MM.1S (cell line): ENCODE measurements at regions not wholly inside any gene's neighbourhood (a gene's known extent, or its start where the extent isn't known, plus 50 kb on each side); places are given as distances from the start of the nearest gene placed in this dataset.

Source experiments
- DNase-seq: peaks from one replicate; pipeline ENCODE4 v3.0.0-alpha.2; 2015
- H2AFZ ChIP-seq: fragments of 300-600 bp; sonication (generic); 2 replicates; pipeline ENCODE4 v1.6.0; 2016; ENCODE audit warnings: antibody characterized with exemption, low read length
- H3F3A ChIP-seq: fragments of 300-600 bp; sonication (generic); 2 replicates; pipeline ENCODE4 v1.6.1; 2016; ENCODE audit warnings: mild to moderate bottlenecking, antibody characterized with exemption, low read length, moderate library complexity, mixed read lengths; ENCODE audit not compliant: insufficient read depth
- H3K27ac ChIP-seq: fragments of 300-600 bp; sonication (generic); 2 replicates; pipeline ENCODE4 v1.5.1; 2016; ENCODE audit warnings: mild to moderate bottlenecking, low read length
- H3K27me3 ChIP-seq: fragments of 300-600 bp; sonication (generic); replicated peaks from 2 replicates; pipeline ENCODE4 v1.6.0; 2016; ENCODE audit warnings: low read length; ENCODE audit not compliant: insufficient read depth
- H3K36me3 ChIP-seq: fragments of 300-600 bp; sonication (generic); replicated peaks from 2 replicates; pipeline ENCODE4 v1.6.1; 2016; ENCODE audit warnings: mild to moderate bottlenecking, low read length, mixed read lengths; ENCODE audit not compliant: insufficient read depth
- H3K4me1 ChIP-seq: fragments of 300-600 bp; sonication (generic); 2 replicates; pipeline ENCODE4 v1.6.1; 2016; ENCODE audit warnings: low read length, mixed read lengths
- H3K4me2 ChIP-seq: fragments of 300-600 bp; sonication (generic); 2 replicates; pipeline ENCODE4 v1.6.0; 2016; ENCODE audit warnings: low read depth, low read length
- H3K4me3 ChIP-seq: fragments of 300-600 bp; sonication (generic); 2 replicates; pipeline ENCODE4 v1.5.1; 2016; ENCODE audit warnings: low read length, mixed read lengths
- H3K79me2 ChIP-seq: fragments of 300-600 bp; sonication (generic); 2 replicates; pipeline ENCODE4 v1.6.1; 2016; ENCODE audit warnings: mixed run types, low read length, mixed read lengths
- H3K9ac ChIP-seq: fragments of 300-600 bp; sonication (generic); 2 replicates; pipeline ENCODE4 v1.6.1; 2016; ENCODE audit warnings: low read length, mixed read lengths
- H3K9me2 ChIP-seq: fragments of 300-600 bp; sonication (generic); replicated peaks from 2 replicates; pipeline ENCODE4 v1.6.1; 2016; ENCODE audit warnings: mild to moderate bottlenecking, low read length, mixed read lengths; ENCODE audit not compliant: insufficient read depth
- H3K9me3 ChIP-seq: fragments of 300-600 bp; sonication (generic); replicated peaks from 2 replicates; pipeline ENCODE4 v1.6.1; 2016; ENCODE audit warnings: mild to moderate bottlenecking, low read length, mixed read lengths; ENCODE audit not compliant: insufficient read depth
- H4K20me1 ChIP-seq: fragments of 300-600 bp; sonication (generic); 2 replicates; pipeline ENCODE4 v1.6.1; 2016; ENCODE audit warnings: mild to moderate bottlenecking, low read length, moderate library complexity, mixed read lengths; ENCODE audit not compliant: insufficient read depth
- CTCF ChIP-seq: fragments of 300-600 bp; sonication (generic); IDR thresholded peaks from 2 replicates; pipeline ENCODE4 v1.5.1; 2016; ENCODE audit warnings: antibody characterized with exemption, low read length, mixed read lengths
- EZH2 ChIP-seq: fragments of 300-600 bp; sonication (generic); optimal IDR thresholded peaks from 2 replicates; pipeline ENCODE3; 2017; ENCODE audit warnings: low read depth, mild to moderate bottlenecking, antibody characterized with exemption, low read length, mixed read lengths
- EZH2phosphoT487 ChIP-seq: fragments of 300-600 bp; sonication (generic); IDR thresholded peaks from 2 replicates; pipeline ENCODE4 v1.6.1; 2018; ENCODE audit warnings: antibody characterized with exemption, low read length

- no peaks in the 10 kb centered on the region for H3K9me3 ChIP-seq
- no peaks in the 10 kb centered on the region for H4K20me1 ChIP-seq
- H3K4me2 ChIP-seq: no peak overlapping the region
- H3K9me2 ChIP-seq: no peaks in the 10 kb centered on the region
- no peak for TF ChIP-seq EZH2phosphoT487
- TF ChIP-seq CTCF: no peak
- TF ChIP-seq EZH2: no peak
- no peaks in the 10 kb centered on the region for H3K79me2 ChIP-seq
- no peak overlapping the region for H3K27ac ChIP-seq
- H3K36me3 ChIP-seq: no peaks in the 10 kb centered on the region
- peaks cover 5% of the 10 kb centered on the region; the same call in 1 of the 2 replicates for H3K4me1 ChIP-seq
- no peak overlapping the region for H3K9ac ChIP-seq
- no peaks in the 10 kb centered on the region for H3K27me3 ChIP-seq
- H3K4me3 ChIP-seq: no peak overlapping the region
- H2AFZ ChIP-seq: no peak overlapping the region
- no peak for DNase-seq
- no peaks in the 10 kb centered on the region for H3F3A ChIP-seq
These were observed 116.7 kb upstream of the GLRA2 start for GRCh38 chrX:14412686-14413085.

DNA sequence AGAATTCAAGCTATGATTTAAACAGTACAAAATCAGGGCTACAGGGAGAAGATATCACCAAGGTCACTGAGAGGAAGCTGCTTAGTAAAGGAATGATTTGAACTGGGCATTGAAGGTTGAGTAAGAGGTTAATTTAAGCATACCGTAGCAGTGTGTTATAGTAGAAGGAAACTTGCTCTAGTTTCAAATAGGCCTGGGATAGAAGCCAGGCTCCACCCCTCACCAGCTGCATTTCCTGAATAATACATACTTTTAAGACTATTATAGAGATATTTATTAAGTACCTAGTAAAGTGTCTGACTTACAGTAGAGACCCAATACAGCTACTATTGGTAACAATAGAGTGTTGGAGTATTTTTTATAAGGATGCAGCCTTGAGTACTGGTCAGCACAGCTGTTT is 118.0 kb upstream of the GLRA2 start:
- Histone ChIP-seq H3K9me3 (no peaks in the 10 kb centered on the region), H4K20me1 (no peaks in the 10 kb centered on the region), H3F3A (no peaks in the 10 kb centered on the region), H3K27ac (no peak overlapping the region), H3K9me2 (no peaks in the 10 kb centered on the region), H3K4me2 (no peak overlapping the region), H3K27me3 (no peaks in the 10 kb centered on the region), H3K36me3 (no peaks in the 10 kb centered on the region), H3K9ac (no peak overlapping the region), H2AFZ (no peak overlapping the region), H3K4me1 (peaks cover 5% of the 10 kb centered on the region; the same call in 1 of the 2 replicates), H3K4me3 (no peak overlapping the region), H3K79me2 (no peaks in the 10 kb centered on the region)
- peak; percentile 7 for DNase-seq
- TF ChIP-seq CTCF (no peak), EZH2 (no peak), EZH2phosphoT487 (no peak)

- H3K4me2 ChIP-seq: no peak overlapping the region
- no peak for DNase-seq
These were observed 120.0 kb upstream of the GLRA2 start for GRCh38 chrX:14409341-14409740.

More at GRCh38 chrX:14409341-14409740, 120.0 kb upstream of the GLRA2 start:
- Histone ChIP-seq H3K9ac (no peak overlapping the region), H3K4me3 (no peak overlapping the region), H3K4me1 (peaks cover 5% of the 10 kb centered on the region; the same call in 1 of the 2 replicates), H3K79me2 (no peaks in the 10 kb centered on the region), H3F3A (no peaks in the 10 kb centered on the region), H3K27ac (no peak overlapping the region), H3K9me2 (no peaks in the 10 kb centered on the region), H3K36me3 (no peaks in the 10 kb centered on the region), H3K9me3 (no peaks in the 10 kb centered on the region), H2AFZ (no peak overlapping the region), H3K27me3 (no peaks in the 10 kb centered on the region), H4K20me1 (no peaks in the 10 kb centered on the region)
- TF ChIP-seq CTCF: no peak
